HEK293T (cell line): ENCODE measurements at regions not wholly inside any gene's neighbourhood (a gene's known extent, or its start where the extent isn't known, plus 50 kb on each side); places are given as distances from the start of the nearest gene placed in this dataset.

Experiments
- ARNT ChIP-seq: fragments of 450-650 bp; IDR thresholded peaks from 2 replicates; pipeline ENCODE4 v1.6.1; 2017; ENCODE audit warnings: mild to moderate bottlenecking
- BHLHE40 ChIP-seq: fragments of 450-650 bp; IDR thresholded peaks from 2 replicates; pipeline ENCODE4 v1.6.1; 2016; ENCODE audit warnings: mild to moderate bottlenecking, moderate library complexity, borderline replicate concordance
- ELF4 ChIP-seq: fragments of 450-650 bp; IDR thresholded peaks from 2 replicates; pipeline ENCODE4 v1.6.1; 2017; ENCODE audit warnings: antibody characterized with exemption
- FOXA1 ChIP-seq: fragments of 450-650 bp; IDR thresholded peaks from 2 replicates; pipeline ENCODE4 v1.6.1; 2016; ENCODE audit warnings: mild to moderate bottlenecking
- FOXK2 ChIP-seq: fragments of 450-650 bp; IDR thresholded peaks from 2 replicates; pipeline ENCODE4 v1.6.1; 2016; ENCODE audit warnings: mild to moderate bottlenecking
- HDGF ChIP-seq: fragments of 450-650 bp; IDR thresholded peaks from 2 replicates; pipeline ENCODE4 v1.6.1; 2017; ENCODE audit warnings: antibody characterized with exemption, borderline replicate concordance
- L3MBTL2 ChIP-seq: fragments of 450-650 bp; conservative IDR thresholded peaks from 2 replicates; pipeline ENCODE4 v1.6.1; 2016; ENCODE audit warnings: mild to moderate bottlenecking
- LEF1 ChIP-seq: fragments of 450-650 bp; IDR thresholded peaks from 2 replicates; pipeline ENCODE4 v1.6.1; 2017; ENCODE audit warnings: mild to moderate bottlenecking, borderline replicate concordance
- NFRKB ChIP-seq: fragments of 450-650 bp; IDR thresholded peaks from 2 replicates; pipeline ENCODE4 v1.6.1; 2016; ENCODE audit warnings: mild to moderate bottlenecking, moderate library complexity
- SP1 ChIP-seq: fragments of 450-650 bp; IDR thresholded peaks from 2 replicates; pipeline ENCODE4 v1.6.1; 2017
- SUZ12 ChIP-seq: fragments of 450-650 bp; IDR thresholded peaks from 2 replicates; pipeline ENCODE4 v1.6.1; 2016; ENCODE audit warnings: mild to moderate bottlenecking
- TARDBP ChIP-seq: fragments of 450-650 bp; IDR thresholded peaks from 2 replicates; pipeline ENCODE4 v1.6.1; 2016
- ZNF384 ChIP-seq: fragments of 450-650 bp; IDR thresholded peaks from 2 replicates; pipeline ENCODE4 v1.6.1; 2016

DNA sequence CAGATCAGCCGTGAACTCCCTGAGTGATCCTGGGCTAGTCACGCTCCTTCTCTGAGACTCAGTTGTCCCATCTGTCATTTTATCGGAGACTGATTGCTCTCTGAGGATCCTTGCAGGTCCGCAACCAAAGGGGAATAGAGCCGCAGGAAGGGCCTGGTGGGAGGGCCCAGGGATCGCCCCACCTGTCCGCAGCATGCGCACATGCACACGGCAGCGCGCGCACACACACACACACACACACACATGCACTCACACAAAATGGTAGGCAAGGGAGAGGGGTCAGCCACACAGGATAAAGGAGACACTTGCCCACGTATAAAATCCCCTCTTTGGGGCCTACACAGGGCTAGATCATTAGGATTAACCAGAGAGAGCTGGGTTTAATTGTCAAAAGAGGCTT is 95.6 kb upstream of the FOXP4 start:
- TF ChIP-seq SUZ12 (no peak), SP1 (no peak), ELF4 (no peak), HDGF (no peak), LEF1 (no peak), BHLHE40 (no peak), ARNT (no peak), ZNF384 (no peak), FOXA1 (no peak), L3MBTL2 (no peak), FOXK2 (no peak), NFRKB (no peak), TARDBP (no peak)
